ENCODE measurements at regions not wholly inside any gene's neighbourhood (a gene's known extent, or its start where the extent isn't known, plus 50 kb on each side); places are given as distances from the start of the nearest gene placed in this dataset.
A peak's percentile ranks its signal among the peaks of the same experiment; 100 is the strongest.

DNA sequence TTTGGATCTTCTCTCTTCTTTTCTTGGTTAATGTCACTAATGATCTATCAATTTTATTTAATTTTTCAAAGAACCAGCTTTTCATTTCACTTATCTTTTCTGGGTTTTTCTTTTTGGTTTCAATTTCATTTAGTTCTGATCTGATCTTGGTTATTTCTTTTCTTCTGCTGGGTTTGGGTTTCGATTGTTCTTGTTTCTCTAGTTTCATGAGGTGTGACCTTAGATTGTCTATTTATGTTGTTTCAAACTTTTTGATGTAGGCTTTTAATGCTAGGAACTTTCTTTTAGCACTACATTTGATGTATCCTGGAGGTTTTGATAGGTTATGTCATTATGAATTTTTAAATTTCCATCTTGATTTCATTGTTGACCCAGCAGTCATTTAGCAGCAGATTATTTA, 142.3 kb downstream of the C11orf87 start:
- DNase-seq = no peak

DNA sequence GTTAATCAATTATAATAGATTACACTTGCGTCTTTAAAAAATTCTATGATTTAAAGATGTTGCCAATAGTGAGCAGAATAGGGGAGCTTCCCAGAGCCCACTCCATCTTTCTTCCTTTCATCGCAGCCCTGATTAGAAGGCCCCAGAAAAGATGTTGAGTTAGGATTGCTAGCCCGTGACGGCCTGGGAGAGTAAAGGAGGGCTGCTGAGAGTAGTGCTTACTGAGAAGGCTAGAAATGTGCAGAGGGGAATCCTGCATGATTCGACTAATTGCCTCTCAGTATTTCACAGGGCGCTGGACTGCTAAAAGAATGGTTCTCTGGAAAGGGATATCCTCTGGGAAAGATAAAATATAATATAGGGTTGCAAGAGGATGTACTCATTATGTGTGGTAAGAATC, 160.5 kb downstream of the C11orf87 start:
- no peak for DNase-seq

- DNase-seq = no peak
Observed at GRCh38 chr11:109584001-109584972, 162.3 kb downstream of the C11orf87 start.

DNA sequence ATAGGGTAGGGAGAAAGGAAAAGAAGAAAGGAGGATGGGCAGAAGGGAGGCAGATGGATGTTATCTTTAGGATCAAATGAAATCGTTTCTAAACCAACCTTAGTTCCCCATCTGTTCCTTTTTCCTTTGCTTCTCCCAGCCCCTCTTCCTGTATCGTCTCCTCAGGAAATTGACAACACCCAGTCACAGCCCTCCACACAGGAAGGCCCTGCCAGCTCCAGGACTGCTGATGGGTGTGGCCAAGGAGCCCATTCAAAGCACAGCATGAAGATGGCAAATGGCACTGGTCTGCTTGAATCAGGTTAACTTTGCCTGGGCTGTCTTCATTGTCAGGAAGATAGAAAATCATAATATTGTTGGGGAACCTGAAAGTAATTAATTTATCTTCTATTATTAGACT, 164.8 kb downstream of the C11orf87 start:
- no peak for DNase-seq

DNA sequence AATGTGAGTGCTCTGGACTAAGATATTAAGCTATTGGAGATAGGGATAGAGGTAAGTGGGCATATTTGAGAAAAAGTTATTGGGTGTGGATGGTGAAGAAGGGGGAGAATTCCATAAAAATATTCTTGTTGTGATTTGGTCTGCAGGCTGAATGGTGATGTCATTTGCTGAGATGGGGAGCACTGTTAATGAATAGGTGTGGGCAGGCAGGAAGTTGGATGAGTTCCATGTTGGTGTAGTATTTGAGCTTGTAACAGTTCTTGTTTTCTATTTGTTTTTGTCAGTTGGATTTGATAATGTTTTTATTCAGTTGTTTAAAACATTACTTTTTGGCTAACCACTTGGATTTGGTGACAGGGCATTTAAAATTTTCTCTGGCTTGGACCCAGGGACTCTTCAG, 168.8 kb downstream of the C11orf87 start:
- DNase-seq = no peak

DNA sequence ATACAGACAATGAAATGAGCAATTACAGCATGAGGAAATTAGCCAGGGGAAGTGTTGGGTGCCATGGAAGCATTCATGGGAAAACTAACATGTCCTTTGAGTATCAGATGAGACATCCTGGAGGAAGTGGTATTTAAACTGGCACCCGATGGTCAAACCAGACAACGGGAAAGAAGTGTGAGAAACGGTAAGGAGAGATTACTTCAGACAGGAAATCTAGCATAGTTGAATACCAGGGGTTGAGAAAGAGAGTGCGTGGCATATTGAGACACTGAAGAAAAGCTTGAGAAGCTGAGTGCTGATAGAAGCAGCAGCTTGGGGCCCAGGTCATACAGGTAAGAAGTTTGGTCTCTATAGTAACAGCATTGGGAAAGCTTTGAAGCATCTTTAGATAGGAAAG, 175.3 kb downstream of the C11orf87 start:
- no peak for DNase-seq

DNA sequence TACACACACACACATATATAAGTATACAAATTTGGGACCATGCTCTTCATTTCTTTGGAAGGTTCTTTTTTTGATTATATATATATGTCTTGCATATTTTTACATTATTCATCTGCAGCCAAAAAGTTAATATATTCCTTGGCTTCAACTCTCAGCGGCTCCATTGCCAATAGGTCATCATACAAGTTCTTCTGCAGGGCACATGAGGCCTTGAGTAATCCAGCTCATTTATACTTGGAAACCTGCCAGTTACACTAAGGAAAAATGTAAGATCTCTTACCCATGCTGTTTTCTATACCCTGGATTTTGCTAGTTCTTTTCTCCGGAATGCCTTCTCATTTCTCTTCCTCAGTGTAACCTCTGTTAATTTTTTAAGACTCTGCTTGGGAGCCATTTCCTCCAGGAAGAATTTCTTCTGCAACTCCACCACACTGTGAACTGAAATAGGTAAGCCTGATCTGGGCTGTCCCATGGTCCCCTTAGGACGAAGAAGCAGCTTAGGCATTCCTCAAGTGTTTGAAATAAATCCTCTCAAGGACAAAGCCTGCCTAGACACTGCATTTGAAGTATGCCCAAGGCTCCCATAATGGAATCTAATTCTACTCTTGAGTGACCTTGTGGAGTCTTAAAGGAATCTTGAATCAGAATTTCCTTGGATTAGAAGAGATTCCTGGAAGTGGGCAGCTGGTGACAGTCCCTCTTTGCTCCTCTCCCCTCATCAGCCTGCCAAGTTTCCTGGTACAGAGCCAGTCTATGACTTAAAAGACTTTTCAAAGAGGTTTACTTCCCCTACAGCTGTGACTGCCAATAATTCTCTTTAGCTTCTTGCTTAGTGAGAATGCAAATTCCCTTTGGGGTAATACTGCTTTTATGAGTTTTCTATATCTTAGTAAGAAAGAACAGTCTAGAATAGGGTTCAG, 182.8 kb downstream of the C11orf87 start:
- DNase-seq = peak; percentile 81

- DNase-seq = no peak
Observed at GRCh38 chr11:109606256-109606655, 184.3 kb downstream of the C11orf87 start.

DNA sequence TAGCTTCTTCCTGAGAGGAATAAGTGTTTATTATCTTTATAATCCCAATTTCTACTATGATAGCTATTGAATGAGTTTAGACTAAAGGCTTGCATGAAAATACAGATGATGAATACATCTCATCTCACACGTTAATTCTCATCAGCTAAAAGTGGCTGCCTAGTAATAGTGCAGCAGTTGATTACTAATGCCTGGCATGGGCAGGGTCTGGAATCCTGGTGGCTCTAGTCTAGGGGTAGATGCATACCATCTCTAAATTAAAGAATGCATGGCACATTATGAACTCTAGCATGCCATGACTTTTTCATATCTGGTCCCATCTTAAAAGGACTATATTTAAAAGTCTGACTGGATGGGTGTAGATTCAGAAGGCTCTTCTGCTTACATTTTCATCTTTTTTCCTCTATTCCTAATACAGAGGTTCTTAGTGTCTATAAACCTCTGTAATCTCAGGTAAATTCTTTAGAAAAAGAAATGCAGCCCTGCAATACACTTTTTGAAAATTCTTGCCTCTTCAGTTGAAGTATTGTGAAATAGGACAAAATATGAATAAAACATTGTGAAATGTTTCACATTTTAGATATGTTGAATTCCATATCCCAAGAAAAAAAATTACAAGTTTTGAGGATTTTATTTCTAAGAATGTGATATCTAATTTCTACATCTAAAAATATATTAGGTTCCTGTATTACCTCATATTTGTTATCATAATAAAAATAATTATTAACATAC, 187.6 kb downstream of the C11orf87 start:
- DNase-seq = no peak

DNA sequence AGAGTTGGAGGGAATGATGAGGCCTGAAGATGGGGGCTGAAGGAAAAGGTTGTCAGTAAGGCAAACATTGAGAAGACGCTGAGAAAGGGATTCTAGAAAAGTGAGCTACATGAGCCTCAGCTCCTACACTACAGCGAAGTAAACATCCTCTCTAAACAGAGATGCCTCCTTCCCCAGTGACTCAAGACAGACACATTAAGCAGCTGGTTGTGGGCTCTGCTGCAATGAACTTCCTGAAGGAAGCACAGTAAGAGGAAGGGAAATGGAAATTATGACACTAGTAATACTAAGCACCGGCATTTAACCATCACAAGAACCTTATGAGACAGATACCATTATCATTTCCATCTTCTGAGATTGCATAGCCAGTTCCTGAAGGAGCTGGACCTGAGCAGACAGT, 190.5 kb downstream of the C11orf87 start:
- DNase-seq = no peak

DNA sequence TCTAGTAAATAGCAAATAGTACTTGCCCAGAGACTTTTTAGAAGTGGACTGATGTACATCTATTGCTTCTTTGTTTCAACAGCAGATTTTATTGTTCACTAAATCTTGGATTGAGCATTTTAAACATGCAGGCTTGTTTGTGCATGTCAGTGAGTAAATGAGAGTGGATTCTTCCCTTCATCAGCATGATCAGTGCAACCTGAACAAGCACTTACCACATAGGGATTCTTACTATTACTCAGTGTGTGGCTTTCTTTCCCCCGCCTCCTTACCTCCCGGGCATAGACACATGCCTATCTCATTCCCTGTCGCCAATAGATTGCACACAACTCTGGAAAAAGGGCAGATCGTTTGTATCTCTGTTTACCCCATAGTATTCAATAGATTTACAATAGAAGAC, 197.5 kb downstream of the C11orf87 start:
- DNase-seq = no peak

- no peak for DNase-seq
Observed at GRCh38 chr11:109629734-109630133, 207.7 kb downstream of the C11orf87 start.

GRCh38 chr11:109641549-109641948, 219.6 kb downstream of the C11orf87 start:
- DNase-seq = no peak

DNA sequence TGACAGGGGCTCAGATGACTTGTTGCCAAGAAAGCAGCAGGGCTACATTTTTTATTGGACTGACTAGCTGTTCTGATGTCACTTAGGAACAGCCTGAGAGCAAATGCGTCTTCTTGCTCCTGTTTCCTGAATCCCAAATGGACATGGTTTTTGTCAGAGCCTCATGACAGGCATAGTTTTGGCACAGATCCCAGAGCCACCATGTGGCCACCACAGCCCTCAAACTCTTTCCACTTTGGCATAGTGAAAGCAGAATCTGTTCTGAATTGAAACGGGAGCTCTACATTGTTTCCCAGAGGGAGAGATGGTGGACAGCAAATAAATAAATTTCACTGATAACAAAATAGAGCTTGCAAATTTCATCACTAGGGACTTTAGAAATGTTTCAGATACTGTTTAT, 222.2 kb downstream of the C11orf87 start:
- DNase-seq = peak; percentile 71

- DNase-seq = no peak
Observed at GRCh38 chr11:109648804-109649203, 226.8 kb downstream of the C11orf87 start.

DNA sequence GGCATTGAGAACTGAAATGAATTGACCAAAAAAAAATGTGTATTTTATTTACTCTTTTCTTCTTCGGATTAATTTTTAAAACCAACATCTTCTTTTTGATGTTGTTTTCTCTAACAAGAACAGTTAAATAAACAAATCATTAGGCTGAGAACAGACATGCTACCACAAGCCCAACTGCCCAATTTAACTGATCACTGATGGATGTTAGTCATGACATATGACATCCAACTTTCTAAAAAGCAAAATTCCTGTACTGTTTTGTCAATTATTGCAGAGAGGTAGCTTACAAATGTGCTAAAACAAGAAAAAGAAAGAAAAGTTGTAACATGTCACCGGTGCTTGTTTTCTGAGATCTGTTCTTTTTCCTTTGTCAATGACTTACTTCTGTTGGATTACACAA, 232.1 kb downstream of the C11orf87 start:
- DNase-seq = no peak

- no peak for DNase-seq
Observed at GRCh38 chr11:109658190-109658589, 236.2 kb downstream of the C11orf87 start.

DNA sequence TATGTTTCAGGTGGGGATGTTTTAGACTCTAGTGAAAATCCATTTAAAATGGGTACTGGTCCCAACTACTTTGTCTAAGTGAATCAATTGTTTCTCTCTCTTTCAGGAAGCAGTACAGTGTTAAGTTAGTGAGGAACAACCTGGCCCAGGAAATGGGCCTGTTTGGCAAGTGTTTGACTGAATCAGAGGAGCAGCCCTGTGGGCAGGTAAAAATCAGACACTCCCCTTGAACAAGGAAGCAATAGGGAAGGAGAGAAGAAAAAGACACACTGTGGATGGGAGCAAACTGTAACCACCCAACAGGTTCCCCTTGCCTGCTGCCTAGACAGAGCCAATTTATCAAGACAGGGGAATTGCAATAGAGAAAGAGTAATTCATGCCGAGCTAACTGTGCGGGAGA, 245.7 kb downstream of the C11orf87 start:
- no peak for DNase-seq

DNA sequence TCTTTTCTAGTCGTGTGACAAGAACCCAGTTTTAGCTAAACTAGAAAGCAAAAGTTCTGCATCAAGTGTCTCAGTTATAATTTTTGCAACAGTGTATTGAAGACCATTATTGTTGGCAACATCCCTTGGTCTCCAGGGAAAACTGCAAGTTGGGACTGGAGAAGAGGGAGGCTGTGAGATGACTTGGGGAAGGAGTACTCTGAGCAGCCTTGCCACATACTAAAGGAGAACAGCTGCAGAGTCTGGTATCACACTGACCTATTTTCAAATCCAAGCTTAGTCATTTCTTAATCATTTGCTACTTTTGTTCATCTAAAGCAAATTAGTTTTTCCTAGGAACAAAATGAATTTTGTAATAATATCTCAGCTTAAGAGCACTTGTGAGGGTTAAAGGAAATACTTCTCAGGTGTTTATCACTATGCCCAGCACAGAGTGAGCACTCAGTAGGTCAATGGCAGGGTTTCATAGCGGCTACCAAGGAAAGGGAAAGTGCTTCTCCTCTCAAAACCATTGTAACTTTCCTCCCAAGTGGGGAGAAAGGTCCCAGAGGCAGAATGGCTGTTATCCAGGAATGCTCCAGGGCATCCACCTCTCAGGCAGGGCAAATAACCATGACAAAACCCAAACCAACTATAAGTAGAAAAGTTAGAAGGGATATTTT, 247.1 kb downstream of the C11orf87 start:
- DNase-seq = no peak

- DNase-seq = no peak
Observed at GRCh38 chr11:109677231-109677630, 255.2 kb downstream of the C11orf87 start.

DNA sequence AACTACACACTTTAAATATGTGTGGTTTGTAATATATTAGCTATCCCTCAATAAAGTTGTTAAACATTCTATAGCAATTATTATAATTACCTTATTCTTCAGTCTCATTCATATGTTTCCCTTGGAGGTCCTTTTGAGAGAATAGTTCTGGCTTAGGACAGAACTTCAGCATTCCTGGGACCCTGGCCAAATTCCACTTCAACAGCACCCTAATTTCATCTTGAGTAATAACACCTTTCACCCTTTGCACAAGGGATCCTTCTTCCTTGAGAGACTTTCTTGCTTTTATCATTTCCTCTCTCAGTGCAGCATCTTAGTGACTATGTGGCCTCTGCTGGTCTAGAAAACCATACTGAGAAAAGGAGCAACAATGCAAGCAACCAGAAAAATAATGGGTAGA, 255.9 kb downstream of the C11orf87 start:
- no peak for DNase-seq

DNA sequence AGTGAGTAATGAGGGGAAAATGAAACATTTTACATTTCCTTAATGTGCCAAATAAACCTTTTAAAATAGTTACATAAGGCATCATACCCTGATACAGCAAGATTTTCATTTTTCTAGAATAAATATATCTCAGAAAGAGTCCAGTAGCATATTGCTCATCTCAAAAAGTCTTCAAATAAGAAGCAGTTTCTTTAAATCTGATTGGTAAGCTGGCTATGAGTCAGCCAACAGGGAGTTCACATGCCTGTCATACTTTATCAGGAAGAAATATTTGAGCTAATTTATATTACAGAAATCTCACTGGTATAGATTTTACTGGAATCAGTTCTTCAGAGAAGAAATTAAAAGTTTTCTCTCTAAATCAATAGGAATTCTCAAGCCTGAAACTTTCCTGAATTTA, 258.1 kb downstream of the C11orf87 start:
- DNase-seq = no peak

Data from NCI-H524 treated with DMSO at 0.1 percent for 48 hours (cell line).